Neuronal stem cell (in vitro differentiated cells): ENCODE measurements at regions not wholly inside any gene's neighbourhood (a gene's known extent, or its start where the extent isn't known, plus 50 kb on each side); places are given as distances from the start of the nearest gene placed in this dataset.

Experiments
- DNase-seq: peaks from one replicate; pipeline ENCODE4 v3.0.0-alpha.2; 2013; ENCODE audit warnings: low spot score
- H2AFZ ChIP-seq: one replicate; pipeline ENCODE4 v1.6.1; 2013; ENCODE audit warnings: mild to moderate bottlenecking, low read length, inconsistent platforms
- H2AK5ac ChIP-seq: 2 replicates; pipeline ENCODE4 v1.6.1; 2013; ENCODE audit warnings: low read depth, mild to moderate bottlenecking, inconsistent platforms, low read length, moderate library complexity, mixed read lengths
- H2BK120ac ChIP-seq: 2 replicates; pipeline ENCODE4 v1.6.1; 2013; ENCODE audit warnings: low read depth, mild to moderate bottlenecking, inconsistent platforms, low read length, moderate library complexity, mixed read lengths
- H2BK12ac ChIP-seq: one replicate; pipeline ENCODE4 v1.6.1; 2013; ENCODE audit warnings: low read length, inconsistent platforms
- H2BK15ac ChIP-seq: 2 replicates; pipeline ENCODE4 v1.6.1; 2013; ENCODE audit warnings: mild to moderate bottlenecking, low read length, inconsistent platforms, mixed read lengths
- H2BK5ac ChIP-seq: one replicate; pipeline ENCODE4 v1.6.1; 2013; ENCODE audit warnings: inconsistent platforms, mild to moderate bottlenecking, low read length, moderate library complexity
- H3K14ac ChIP-seq: one replicate; pipeline ENCODE4 v1.6.1; 2013; ENCODE audit warnings: low read length, inconsistent platforms
- H3K18ac ChIP-seq: 2 replicates; pipeline ENCODE4 v1.6.1; 2013; ENCODE audit warnings: low read length, inconsistent platforms
- H3K23ac ChIP-seq: 2 replicates; pipeline ENCODE4 v1.6.1; 2013; ENCODE audit warnings: low read depth, mild to moderate bottlenecking, mixed read lengths, low read length, inconsistent platforms; ENCODE audit not compliant: poor library complexity
- H3K27ac ChIP-seq: replicated peaks from 3 replicates; pipeline ENCODE4 v1.5.1; 2013; ENCODE audit warnings: low read length, inconsistent platforms
- H3K27me3 ChIP-seq, 3 experiments: 2 replicates each; pipeline ENCODE4 v1.6.1; 2013; ENCODE audit warnings: low read length in 3 of 3, mild to moderate bottlenecking in 2 of 3, inconsistent platforms in 1 of 3, low read depth in 1 of 3, mixed read lengths in 1 of 3, moderate library complexity in 1 of 3; ENCODE audit not compliant: control insufficient read depth in 3 of 3, insufficient read depth in 3 of 3
- H3K36me3 ChIP-seq, 2 donors: replicated peaks in 1 of 2; 2 replicates each; pipeline ENCODE4 v1.6.1; 2013; ENCODE audit warnings: low read length in 2 of 2; ENCODE audit not compliant: control insufficient read depth in 2 of 2, insufficient read depth in 2 of 2
- H3K4ac ChIP-seq: 2 replicates; pipeline ENCODE4 v1.6.1; 2013; ENCODE audit warnings: inconsistent platforms, mild to moderate bottlenecking, low read length, moderate library complexity
- H3K4me1 ChIP-seq, 2 donors: 1 replicate in 1 of 2; 2 replicates in 1 of 2; pipeline ENCODE4 v1.6.1; 2013; ENCODE audit warnings: low read length in 2 of 2, low read depth in 1 of 2; ENCODE audit not compliant: control insufficient read depth in 2 of 2, insufficient read depth in 1 of 2
- H3K4me2 ChIP-seq: one replicate; pipeline ENCODE4 v1.6.1; 2013; ENCODE audit warnings: mild to moderate bottlenecking, low read length, inconsistent platforms; ENCODE audit not compliant: insufficient read depth, poor library complexity, severe bottlenecking
- H3K4me3 ChIP-seq, 2 donors: 2 replicates each; pipeline ENCODE4 v1.5.1; 2013; ENCODE audit warnings: low read length in 2 of 2, mild to moderate bottlenecking in 2 of 2, inconsistent platforms in 1 of 2, moderate library complexity in 1 of 2
- H3K79me1 ChIP-seq: one replicate; pipeline ENCODE4 v1.6.1; 2013; ENCODE audit warnings: low read depth, mild to moderate bottlenecking, inconsistent platforms, low read length, moderate library complexity
- H3K9ac ChIP-seq: one replicate; pipeline ENCODE4 v1.6.1; 2013; ENCODE audit warnings: mild to moderate bottlenecking, low read depth, low read length, inconsistent platforms; ENCODE audit not compliant: poor library complexity
- H3K9me3 ChIP-seq, 2 donors: replicated peaks in 1 of 2; 2 replicates each; pipeline versions ENCODE3 to v1.6.1; 2013; ENCODE audit warnings: low read length in 2 of 2, mild to moderate bottlenecking in 2 of 2, inconsistent platforms in 1 of 2, low read depth in 1 of 2, mixed read lengths in 1 of 2, moderate library complexity in 1 of 2; ENCODE audit not compliant: control insufficient read depth in 2 of 2, insufficient read depth in 1 of 2
- H4K8ac ChIP-seq: one replicate; pipeline ENCODE4 v1.6.1; 2013; ENCODE audit warnings: low read depth, mild to moderate bottlenecking, inconsistent platforms, low read length, moderate library complexity
- H4K91ac ChIP-seq: one replicate; pipeline ENCODE4 v1.6.1; 2013; ENCODE audit warnings: low read length, low read depth, mild to moderate bottlenecking, inconsistent platforms; ENCODE audit not compliant: poor library complexity
- WGBS, 2 donors: extraction: QIAGEN DNeasy Blood & Tissue Kit; methylation state at CpG; one replicate each; pipeline ENCODE4 v1.1.7; 2013; ENCODE audit warnings: missing lambda C conversion rate in 2 of 2, mixed read lengths in 1 of 2; ENCODE audit not compliant: insufficient read length in 2 of 2, insufficient replicate concordance in 1 of 2; ENCODE audit errors: extremely low coverage in 2 of 2; 5-methylcytosine and 5-hydroxymethylcytosine counted together

DNA sequence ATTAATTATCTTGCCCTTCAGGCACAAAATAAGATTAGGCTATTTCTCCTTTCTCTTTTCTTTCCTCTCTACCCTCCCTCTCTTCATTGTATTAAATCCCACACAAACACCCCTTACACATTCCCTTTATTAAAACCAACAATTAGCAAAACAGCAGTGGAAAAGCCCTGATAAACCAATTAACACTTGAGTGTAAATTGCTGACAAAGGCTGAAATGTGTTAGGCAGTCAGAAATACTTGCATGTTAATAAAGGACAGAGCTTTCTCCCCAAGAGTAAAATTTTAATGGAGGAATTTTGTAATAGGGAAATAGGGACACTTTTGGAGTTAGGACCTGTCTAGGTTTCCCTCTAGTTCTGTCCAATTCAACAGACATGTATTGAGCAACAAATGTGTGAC is 370.9 kb downstream of the MRPS30 start:
- Histone ChIP-seq H4K91ac (no peak overlapping the region), H3K9ac (no peak overlapping the region), H3K27me3 (no peaks in the 10 kb centered on the region), H3K4me2 (no peak overlapping the region), H2BK15ac (no peak overlapping the region), H2AFZ (no peak overlapping the region), H2BK12ac (no peak overlapping the region), H2AK5ac (no peak overlapping the region), H2BK5ac (no peak overlapping the region), H3K4ac (no peak overlapping the region), H3K4me1 (no peaks in the 10 kb centered on the region), H3K27ac (no peak overlapping the region), H3K14ac (no peak overlapping the region), H3K23ac (no peak overlapping the region), H3K36me3 (no peaks in the 10 kb centered on the region), H2BK120ac (no peak overlapping the region), H4K8ac (no peak overlapping the region), H3K4me3 (no peak overlapping the region), H3K9me3 (no peaks in the 10 kb centered on the region), H3K18ac (no peak overlapping the region), H3K79me1 (no peaks in the 10 kb centered on the region)
- DNase-seq: no peak

GRCh38 chr5:45189042-45189441 is 380.3 kb downstream of the MRPS30 start:
- no peak overlapping the region for H2AK5ac ChIP-seq
- H3K79me1 ChIP-seq: no peaks in the 10 kb centered on the region
- no peak overlapping the region for H2BK12ac ChIP-seq
- no peak overlapping the region for H3K9ac ChIP-seq
- no peak overlapping the region for H3K4me3 ChIP-seq
- H3K9me3 ChIP-seq: no peaks in the 10 kb centered on the region
- no peak overlapping the region for H3K23ac ChIP-seq
- no peaks in the 10 kb centered on the region for H3K36me3 ChIP-seq
- no peak overlapping the region for H2BK120ac ChIP-seq
- H3K18ac ChIP-seq: no peak overlapping the region
- DNase-seq: no peak
- H3K4me2 ChIP-seq: no peak overlapping the region
- H3K4me1 ChIP-seq: no peaks in the 10 kb centered on the region
- H3K27ac ChIP-seq: no peak overlapping the region
- H4K8ac ChIP-seq: no peak overlapping the region
- no peak overlapping the region for H2AFZ ChIP-seq
- no peak overlapping the region for H4K91ac ChIP-seq
- H3K27me3 ChIP-seq: no peaks in the 10 kb centered on the region
- H2BK15ac ChIP-seq: no peak overlapping the region
- H3K14ac ChIP-seq: no peak overlapping the region
- no peak overlapping the region for H2BK5ac ChIP-seq
- no peak overlapping the region for H3K4ac ChIP-seq

DNA sequence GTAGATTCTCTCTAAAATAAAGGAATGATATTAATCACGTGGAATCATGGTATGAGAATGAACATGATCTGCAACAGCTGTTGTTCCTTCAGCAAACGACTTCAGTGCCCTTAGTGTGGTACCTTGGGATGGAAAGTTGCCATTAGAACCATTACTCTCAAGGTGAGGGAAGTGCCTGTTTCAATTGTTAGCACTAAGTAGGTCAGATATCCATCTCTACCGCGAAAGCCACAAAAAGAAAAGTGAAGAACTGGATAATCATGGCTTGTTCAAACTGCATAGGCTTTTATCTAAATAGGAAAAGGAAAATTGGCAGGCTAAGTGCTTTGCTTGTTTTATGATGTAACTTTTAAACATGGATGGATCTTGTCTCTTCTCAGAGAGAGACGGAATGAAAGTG is 380.7 kb downstream of the MRPS30 start:
- Histone ChIP-seq H2BK12ac (no peak overlapping the region), H3K4me2 (no peak overlapping the region), H2AK5ac (no peak overlapping the region), H3K79me1 (no peaks in the 10 kb centered on the region), H3K4me1 (no peaks in the 10 kb centered on the region), H3K27ac (no peak overlapping the region), H3K4ac (no peak overlapping the region), H2BK120ac (no peak overlapping the region), H3K9me3 (no peaks in the 10 kb centered on the region), H3K9ac (no peak overlapping the region), H3K18ac (no peak overlapping the region), H2BK15ac (no peak overlapping the region), H3K23ac (no peak overlapping the region), H4K91ac (no peak overlapping the region), H2BK5ac (no peak overlapping the region), H2AFZ (no peak overlapping the region), H3K14ac (no peak overlapping the region), H3K4me3 (no peak overlapping the region), H3K36me3 (no peaks in the 10 kb centered on the region), H3K27me3 (no peaks in the 10 kb centered on the region), H4K8ac (no peak overlapping the region)
- WGBS, 2 donors: no CpG with 5 or more reads among the region's 5 CpGs
- no peak for DNase-seq

DNA sequence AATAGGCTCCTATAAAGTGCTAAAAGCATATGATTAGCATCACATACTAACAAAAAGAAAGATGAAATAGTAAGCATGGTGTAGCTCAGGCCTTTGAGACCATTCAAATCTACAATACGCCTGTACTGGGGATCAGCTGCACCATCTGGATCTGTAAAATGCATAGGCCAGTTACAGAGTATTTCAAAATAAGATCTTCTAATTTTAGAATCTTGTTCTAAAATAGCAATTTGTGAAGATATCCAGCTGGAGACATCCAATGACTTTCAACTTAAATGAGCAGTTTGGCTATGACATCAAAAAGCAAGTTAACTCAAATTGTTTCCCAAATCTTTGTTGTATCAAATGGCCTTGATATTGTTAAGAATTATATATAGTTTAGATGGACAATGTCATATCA is 386.3 kb downstream of the MRPS30 start:
- Histone ChIP-seq H3K27me3 (no peaks in the 10 kb centered on the region), H4K91ac (no peak overlapping the region), H3K36me3 (no peaks in the 10 kb centered on the region), H2AFZ (no peak overlapping the region), H3K9me3 (no peaks in the 10 kb centered on the region), H4K8ac (no peak overlapping the region), H3K14ac (no peak overlapping the region), H3K4me3 (no peak overlapping the region), H3K4ac (no peak overlapping the region), H2BK5ac (no peak overlapping the region), H3K9ac (no peak overlapping the region), H2BK12ac (no peak overlapping the region), H3K18ac (no peak overlapping the region), H3K79me1 (no peaks in the 10 kb centered on the region), H2AK5ac (no peak overlapping the region), H2BK120ac (no peak overlapping the region), H3K23ac (no peak overlapping the region), H3K27ac (no peak overlapping the region), H2BK15ac (no peak overlapping the region), H3K4me2 (no peak overlapping the region), H3K4me1 (no peaks in the 10 kb centered on the region)
- no CpG with 5 or more reads among the region's 1 CpG for WGBS, 2 donors
- no peak for DNase-seq
